Endothelial cell of umbilical vein (primary cell): ENCODE measurements at regions not wholly inside any gene's neighbourhood (a gene's known extent, or its start where the extent isn't known, plus 50 kb on each side); places are given as distances from the start of the nearest gene placed in this dataset.

ENCODE experiments used
- BruUV-seq: library from RNA; stranded (reverse); fragments of 400-500 nt; replicated peaks from 2 replicates; lab custom pipeline; 2021; lab: Mats Ljungman, UMichigan
- CTCF ChIA-PET: fragments of 300-600, 350-600 bp; sonication (Branson Sonifier 250); formaldehyde crosslinking; loops from one replicate; lab custom pipeline; 2021; ENCODE audit warnings: antibody characterized with exemption, inconsistent platforms; lab: Charles Lee
- POLR2A ChIA-PET: fragments of 300-600, 350-600 bp; sonication (Branson Sonifier 250); formaldehyde crosslinking; loops from one replicate; lab custom pipeline; 2021; ENCODE audit warnings: antibody characterized with exemption, inconsistent platforms; lab: Charles Lee
- DNase-seq: peaks from one replicate; pipeline ENCODE4 v3.0.0-alpha.2; 2011; ENCODE audit warnings: low read depth, low spot score
- FAIRE-seq: peaks from 2 replicates; lab custom pipeline; 2011; peaks lifted over from hg19 to GRCh38; lab: Jason Lieb, UNC
- H2AFZ ChIP-seq: 2 replicates; pipeline ENCODE4 v1.6.0; 2012; ENCODE audit warnings: low read depth, low read length, control low read depth, inconsistent platforms
- H3K27ac ChIP-seq: 2 replicates; pipeline ENCODE4 v1.5.1; 2011; ENCODE audit warnings: low read depth, mild to moderate bottlenecking, control low read depth, low read length, moderate library complexity; ENCODE audit not compliant: insufficient read depth
- H3K27me3 ChIP-seq, 2 experiments: 2 replicates each; pipeline versions ENCODE4 v1.6.0 to v1.6.1; 2011; ENCODE audit warnings: low read length in 2 of 2, mixed read lengths in 1 of 2; ENCODE audit not compliant: control insufficient read depth in 2 of 2, insufficient read depth in 2 of 2
- H3K36me3 ChIP-seq, 2 experiments: 2 replicates in 1 of 2; 3 replicates in 1 of 2; pipeline ENCODE4 v1.5.1; 2011; ENCODE audit warnings: low read length in 2 of 2, mild to moderate bottlenecking in 1 of 2, moderate library complexity in 1 of 2; ENCODE audit not compliant: control insufficient read depth in 2 of 2, insufficient read depth in 2 of 2; ENCODE audit errors: extremely low read depth in 1 of 2
- H3K4me1 ChIP-seq: 3 replicates; pipeline ENCODE4 v1.5.1; 2011; ENCODE audit warnings: mild to moderate bottlenecking, low read length; ENCODE audit not compliant: control insufficient read depth, insufficient read depth; ENCODE audit errors: extremely low read depth
- H3K4me2 ChIP-seq: 2 replicates; pipeline ENCODE4 v1.6.1; 2011; ENCODE audit warnings: low read length, control low read depth, mixed read lengths; ENCODE audit not compliant: insufficient read depth
- H3K4me3 ChIP-seq, 3 experiments: fragments of 200-600 bp in 1 of 3; sonication (generic), shearing (Covaris generic) in 1 of 3; replicated peaks in 1 of 3; 2 replicates each; pipeline ENCODE4 v1.5.1; 2011 to 2016; ENCODE audit warnings: control low read depth in 3 of 3, low read length in 3 of 3, mild to moderate bottlenecking in 2 of 3, inconsistent platforms in 1 of 3, low read depth in 1 of 3, moderate library complexity in 1 of 3; ENCODE audit not compliant: insufficient read depth in 1 of 3
- H3K79me2 ChIP-seq: 2 replicates; pipeline ENCODE4 v1.6.0; 2012; ENCODE audit warnings: low read length, inconsistent platforms; ENCODE audit not compliant: control insufficient read depth, insufficient read depth
- H3K9ac ChIP-seq: replicated peaks from 2 replicates; pipeline ENCODE3; 2011; ENCODE audit warnings: low read length, control low read depth; ENCODE audit not compliant: insufficient read depth; ENCODE audit errors: extremely low read depth
- H3K9me1 ChIP-seq: replicated peaks from 3 replicates; pipeline ENCODE4 v1.6.0; 2011; ENCODE audit warnings: mild to moderate bottlenecking, low read length; ENCODE audit not compliant: control insufficient read depth, insufficient read depth; ENCODE audit errors: extremely low read depth
- H3K9me3 ChIP-seq: replicated peaks from 2 replicates; pipeline ENCODE4 v1.5.1; 2012; ENCODE audit warnings: low read length, inconsistent platforms; ENCODE audit not compliant: control insufficient read depth, insufficient read depth
- H4K20me1 ChIP-seq: replicated peaks from 2 replicates; pipeline ENCODE3; 2011; ENCODE audit warnings: mild to moderate bottlenecking, low read length; ENCODE audit not compliant: control insufficient read depth, insufficient read depth; ENCODE audit errors: extremely low read depth
- CTCF ChIP-seq, 2 donors: IDR thresholded peaks; 1 replicate in 1 of 2; 2 replicates in 1 of 2; pipeline ENCODE4 v1.5.1; 2011; ENCODE audit warnings: low read length in 2 of 2, mild to moderate bottlenecking in 2 of 2, moderate library complexity in 2 of 2, control low read depth in 1 of 2, inconsistent platforms in 1 of 2, low read depth in 1 of 2; ENCODE audit not compliant: insufficient read depth in 1 of 2; ENCODE audit errors: extremely low read depth in 1 of 2
- EZH2 ChIP-seq: IDR thresholded peaks from 2 replicates; pipeline ENCODE4 v1.6.1; 2012; ENCODE audit warnings: borderline replicate concordance, low read depth, mild to moderate bottlenecking, moderate library complexity, low read length, inconsistent platforms; ENCODE audit not compliant: severe bottlenecking
- FOS ChIP-seq: IDR thresholded peaks from 2 replicates; pipeline ENCODE4 v1.6.1; 2011; ENCODE audit warnings: mild to moderate bottlenecking, low read length, moderate library complexity, borderline replicate concordance; ENCODE audit not compliant: insufficient read depth
- GATA2 ChIP-seq: IDR thresholded peaks from 2 replicates; pipeline ENCODE4 v1.7.0; 2011; ENCODE audit warnings: low read depth, mild to moderate bottlenecking, moderate library complexity, mixed read lengths, low read length; ENCODE audit not compliant: insufficient read length, insufficient read depth
- JUN ChIP-seq: IDR thresholded peaks from 2 replicates; pipeline ENCODE4 v1.6.1; 2011; ENCODE audit warnings: borderline replicate concordance, low read depth; ENCODE audit not compliant: insufficient read length, insufficient read depth
- MAX ChIP-seq: IDR thresholded peaks from 2 replicates; pipeline ENCODE4 v1.6.1; 2011; ENCODE audit not compliant: insufficient read depth, insufficient read length
- MYC ChIP-seq: IDR thresholded peaks from one replicate; pipeline ENCODE4 v1.6.1; 2011; ENCODE audit warnings: mild to moderate bottlenecking, low read depth, low read length
- POLR2A ChIP-seq: IDR thresholded peaks from 2 replicates; pipeline ENCODE4 v1.6.1; 2012; ENCODE audit warnings: low read depth, mild to moderate bottlenecking, control low read depth, low read length
- POLR2AphosphoS5 ChIP-seq: IDR thresholded peaks from 2 replicates; pipeline ENCODE4 v1.6.1; 2012; ENCODE audit warnings: low read depth, mild to moderate bottlenecking, control low read depth, low read length, moderate library complexity; ENCODE audit not compliant: insufficient read depth
- dilution Hi-C: fragments of 300-500 bp; cut with MboI; formaldehyde crosslinking; loops from one replicate; pipeline ENCODE4 v1.15.0; 2019; ENCODE audit warnings: low sequenced_read_pairs; ENCODE audit not compliant: extremely low pct_ligation_motif_present
- intact Hi-C: fragments of 100-400 bp; cut with micrococcal nuclease; formaldehyde crosslinking; loops from one replicate; pipeline ENCODE4 v1.10.0; 2022

GRCh38 chr1:87958201-87958600 lies 629.5 kb downstream of the LMO4 start:
- Histone ChIP-seq H3K9ac (no peak overlapping the region), H3K79me2 (no peaks in the 10 kb centered on the region), H2AFZ (no peak overlapping the region), H3K4me3 (no peak overlapping the region), H3K36me3 (no peaks in the 10 kb centered on the region), H3K4me1 (no peaks in the 10 kb centered on the region), H3K9me1 (no peaks in the 10 kb centered on the region), H3K4me2 (no peak overlapping the region), H3K27me3 (no peaks in the 10 kb centered on the region), H4K20me1 (no peaks in the 10 kb centered on the region), H3K9me3 (no peaks in the 10 kb centered on the region), H3K27ac (no peak overlapping the region)
- POLR2A ChIA-PET, result no interaction called here
- CTCF ChIA-PET, result no interaction called here
- BruUV-seq, result no TSS peak
- no peak for FAIRE-seq
- intact Hi-C loops, result loop anchor here (10.0 kb wide), 1 partner anchor 637 kb away; no protein-coding TSS in a partner anchor
- DNase-seq, result no peak
- TF ChIP-seq GATA2 (no peak), MAX (no peak), POLR2A (no peak), MYC (no peak), JUN (no peak), FOS (no peak), CTCF (IDR thresholded peaks at IDR 0.05; ENCODE audit: extremely low read depth in 1 of 2, insufficient read depth in 1 of 2, low read depth in 1 of 2, low read length in 2 of 2) (no peak), POLR2AphosphoS5 (no peak), EZH2 (no peak)
- dilution Hi-C loops, result no loop called here
